T-cell (primary cell): ENCODE measurements at regions not wholly inside any gene's neighbourhood (a gene's known extent, or its start where the extent isn't known, plus 50 kb on each side); places are given as distances from the start of the nearest gene placed in this dataset.

Experiments
- ATAC-seq, 4 experiments: fragments of 200-7000 bp in 3 of 4; fragments of 150-1000 bp in 1 of 4; cut with Tn5 transposase; replicated peaks in 1 of 4; 1 replicate in 3 of 4; 2 replicates in 1 of 4; pipeline ENCODE4 v1.10.0; 2021; ENCODE audit warnings: moderate library complexity in 3 of 4, mild to moderate bottlenecking in 2 of 4, moderate number of reproducible peaks in 1 of 4
- CTCF ChIA-PET, 2 donors: fragments of 300-600 bp; sonication (Branson Sonifier 250); formaldehyde crosslinking; loops; one replicate each; lab custom pipeline; 2022; ENCODE audit warnings: antibody characterized with exemption in 2 of 2; lab: Charles Lee
- POLR2A ChIA-PET, 2 donors: fragments of 300-600 bp; sonication (Branson Sonifier 250); formaldehyde crosslinking; loops; one replicate each; lab custom pipeline; 2022; ENCODE audit warnings: antibody characterized with exemption in 2 of 2; lab: Charles Lee
- DNase-seq, 35 experiments: peaks; one replicate each; pipeline versions ENCODE4 v3.0.0 to v3.0.0-alpha.2; 2013 to 2023
- H3K27ac ChIP-seq: one replicate; pipeline ENCODE4 v1.5.1; 2013; ENCODE audit warnings: low read length
- H3K27me3 ChIP-seq, 2 experiments: replicated peaks in 1 of 2; 1 replicate in 1 of 2; 2 replicates in 1 of 2; pipeline versions ENCODE4 v1.6.1 to v1.7.0; 2013; ENCODE audit warnings: low read length in 1 of 2, mixed read lengths in 1 of 2; ENCODE audit not compliant: control insufficient read depth in 2 of 2, insufficient read depth in 2 of 2; ENCODE audit errors: extremely low read depth in 1 of 2
- H3K36me3 ChIP-seq, 2 donors: 1 replicate in 1 of 2; 2 replicates in 1 of 2; pipeline versions ENCODE4 v1.6.1 to v1.7.0; 2013; ENCODE audit warnings: low read length in 1 of 2; ENCODE audit not compliant: control insufficient read depth in 2 of 2, insufficient read depth in 1 of 2; ENCODE audit errors: extremely low read depth in 1 of 2
- H3K4me1 ChIP-seq, 2 experiments: 1 replicate in 1 of 2; 2 replicates in 1 of 2; pipeline versions ENCODE4 v1.6.1 to v1.7.0; 2013; ENCODE audit warnings: low read length in 2 of 2, mixed read lengths in 1 of 2; ENCODE audit not compliant: insufficient read depth in 2 of 2, control insufficient read depth in 1 of 2; ENCODE audit errors: extremely low read depth in 1 of 2
- H3K4me3 ChIP-seq, 2 donors: 1 replicate in 1 of 2; 2 replicates in 1 of 2; pipeline versions ENCODE4 v1.5.1 to v1.7.0; 2013; ENCODE audit warnings: mild to moderate bottlenecking in 2 of 2, low read length in 1 of 2, moderate library complexity in 1 of 2; ENCODE audit not compliant: control insufficient read depth in 1 of 2; ENCODE audit errors: extremely low read depth in 1 of 2
- H3K9me3 ChIP-seq: 2 replicates; pipeline ENCODE4 v1.7.0; 2013
- H3K27ac Mint-ChIP-seq, 2 donors: one replicate each; pipeline ENCODE4 v1.8.0; 2020 to 2021; ENCODE audit warnings: mild to moderate bottlenecking in 2 of 2, mixed read lengths in 2 of 2
- H3K27me3 Mint-ChIP-seq, 2 donors: one replicate each; pipeline ENCODE4 v1.8.0; 2021 to 2022; ENCODE audit warnings: mixed read lengths in 2 of 2
- H3K36me3 Mint-ChIP-seq: one replicate; pipeline ENCODE4 v1.8.0; 2021; ENCODE audit warnings: mixed read lengths
- H3K4me1 Mint-ChIP-seq, 3 donors: one replicate each; pipeline ENCODE4 v1.8.0; 2020 to 2022; ENCODE audit warnings: mixed read lengths in 3 of 3, mild to moderate bottlenecking in 1 of 3
- H3K4me3 Mint-ChIP-seq, 3 donors: one replicate each; pipeline ENCODE4 v1.8.0; 2020 to 2022; ENCODE audit warnings: mild to moderate bottlenecking in 3 of 3, mixed read lengths in 3 of 3, moderate library complexity in 3 of 3
- H3K9me3 Mint-ChIP-seq, 3 donors: one replicate each; pipeline ENCODE4 v1.8.0; 2020 to 2022; ENCODE audit warnings: mixed read lengths in 3 of 3
- WGBS: methylation state at CpG from one replicate; pipeline ENCODE4 v1.1.5; 2013; ENCODE audit warnings: missing lambda C conversion rate; ENCODE audit not compliant: insufficient coverage; 5-methylcytosine and 5-hydroxymethylcytosine counted together

DNA sequence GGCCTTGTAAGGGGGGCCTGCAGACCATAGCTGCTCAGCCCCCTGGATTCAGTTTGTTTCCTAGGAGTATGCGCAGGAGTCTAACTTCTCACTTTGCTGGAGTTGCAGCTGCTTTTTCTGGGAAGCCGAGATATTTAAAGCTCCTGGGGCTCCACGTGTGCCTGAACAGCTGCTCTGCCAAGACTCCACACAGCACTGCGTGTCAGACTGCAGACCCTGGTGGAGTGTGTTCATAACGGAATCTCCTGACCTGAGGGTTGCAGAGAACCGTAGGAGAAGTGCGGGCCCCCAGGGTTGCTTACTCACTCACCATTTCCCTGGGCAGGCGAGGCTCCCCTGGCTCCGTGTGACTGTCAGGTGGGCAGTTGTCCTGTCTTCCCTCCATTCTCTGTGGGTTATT is 474.3 kb upstream of the TMPRSS15 start:
- H3K36me3 ChIP-seq, result no peaks in the 10 kb centered on the region
- no peak overlapping the region for H3K4me3 ChIP-seq
- H3K27me3 ChIP-seq, result no peaks in the 10 kb centered on the region
- DNase-seq (no peak), ATAC-seq (no peak)
- H3K9me3 Mint-ChIP-seq, result peaks cover 7 to 19% (median 10%) of the 10 kb centered on the region in 3 donors
- no peak overlapping the region for H3K4me3 Mint-ChIP-seq
- no peaks in the 10 kb centered on the region for H3K27me3 Mint-ChIP-seq
- H3K9me3 ChIP-seq, result peaks cover 2% of the 10 kb centered on the region
- no peaks in the 10 kb centered on the region for H3K4me1 Mint-ChIP-seq
- POLR2A ChIA-PET, result no interaction called here
- CTCF ChIA-PET, result no interaction called here
- H3K36me3 Mint-ChIP-seq, result no peaks in the 10 kb centered on the region
- H3K27ac ChIP-seq, result no peak overlapping the region
- no peaks in the 10 kb centered on the region for H3K4me1 ChIP-seq
- H3K27ac Mint-ChIP-seq, result no peak overlapping the region
- WGBS, result 64% methylated on average over 4 of the region's 9 CpGs

DNA sequence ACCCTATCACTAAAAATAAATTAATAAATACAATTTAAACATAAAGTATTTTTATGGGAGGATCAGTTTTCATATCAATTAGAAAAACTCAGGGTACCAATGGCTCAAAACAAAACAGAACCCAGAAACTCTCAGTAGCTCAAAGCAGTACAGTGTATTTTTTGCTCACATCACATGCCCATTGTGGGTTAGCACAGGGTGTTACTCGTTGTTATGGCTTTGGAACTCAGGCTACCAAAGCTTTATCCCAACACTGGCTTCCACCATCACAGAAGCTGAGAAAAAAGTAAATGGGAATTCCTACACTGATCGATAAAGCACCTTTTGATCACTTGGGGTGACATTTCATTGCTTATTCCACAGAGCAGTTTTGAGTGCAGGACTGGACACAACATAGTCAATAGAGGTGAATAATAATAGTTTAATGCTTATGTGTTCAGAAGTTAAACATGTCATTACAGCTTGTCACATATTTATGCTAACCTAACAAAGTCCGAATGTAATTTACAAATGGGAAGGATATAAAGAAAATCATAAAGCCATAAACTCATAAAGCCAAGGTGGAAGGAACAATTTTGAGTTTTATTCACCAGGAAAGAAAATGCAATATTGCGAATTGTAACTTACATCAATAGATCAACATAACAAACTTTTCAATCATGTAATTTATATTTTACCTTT is 484.5 kb upstream of the TMPRSS15 start:
- Histone ChIP-seq H3K27ac (no peak overlapping the region), H3K27me3 (no peaks in the 10 kb centered on the region), H3K4me1 (no peaks in the 10 kb centered on the region), H3K9me3 (no peaks in the 10 kb centered on the region), H3K4me3 (no peak overlapping the region), H3K36me3 (no peaks in the 10 kb centered on the region)
- Mint-ChIP-seq H3K27ac (no peak overlapping the region), H3K4me3 (no peak overlapping the region), H3K9me3 (peaks cover 14 to 22% (median 15%) of the 10 kb centered on the region in 3 donors), H3K27me3 (no peaks in the 10 kb centered on the region), H3K36me3 (no peaks in the 10 kb centered on the region), H3K4me1 (no peaks in the 10 kb centered on the region)
- ATAC-seq (no peak), DNase-seq (no peak)
- ChIA-PET POLR2A (interaction anchor here in 1 of 2 donors (0.5 to 0.7 kb wide), 2 partner anchors 64 to 800 kb away, joined by 3 read pairs; no protein-coding TSS in a partner anchor), CTCF (interaction anchor here in 1 of 2 donors (0.8 kb wide), 1 partner anchor 18 kb away, joined by 3 read pairs; no protein-coding TSS in a partner anchor)
- WGBS, result 67% methylated on average over 1 of the region's 4 CpGs

DNA sequence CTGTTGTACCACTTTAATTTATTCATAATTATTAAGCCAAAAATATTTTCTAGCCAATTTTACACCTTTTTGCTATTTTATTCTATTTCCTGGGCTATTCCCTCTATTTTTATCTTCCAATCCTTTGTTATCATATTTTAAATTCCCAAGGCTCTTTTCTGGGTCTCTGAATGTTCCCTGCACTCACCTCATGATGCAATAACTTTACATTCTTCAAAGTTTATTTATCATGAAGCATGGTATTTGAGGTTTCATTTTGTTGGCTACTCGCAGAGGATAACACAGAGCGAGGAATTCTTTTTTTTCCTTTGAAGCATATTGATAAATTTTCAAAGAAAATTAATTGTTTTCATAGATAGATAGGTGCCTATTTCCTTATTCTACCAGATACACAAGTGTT is 489.8 kb upstream of the TMPRSS15 start:
- Histone ChIP-seq H3K27ac (no peak overlapping the region), H3K4me1 (no peaks in the 10 kb centered on the region), H3K9me3 (no peaks in the 10 kb centered on the region), H3K4me3 (no peak overlapping the region), H3K27me3 (no peaks in the 10 kb centered on the region), H3K36me3 (no peaks in the 10 kb centered on the region)
- no peaks in the 10 kb centered on the region for H3K27me3 Mint-ChIP-seq
- no peak overlapping the region for H3K27ac Mint-ChIP-seq
- ChIA-PET POLR2A (no interaction called here), CTCF (no interaction called here)
- H3K36me3 Mint-ChIP-seq, result no peaks in the 10 kb centered on the region
- H3K9me3 Mint-ChIP-seq, result peaks cover 5 to 18% (median 16%) of the 10 kb centered on the region in 3 donors
- no peak for DNase-seq
- no peak overlapping the region for H3K4me3 Mint-ChIP-seq
- no peaks in the 10 kb centered on the region for H3K4me1 Mint-ChIP-seq
- ATAC-seq, result no peak
- no CpG with 5 or more reads among the region's 2 CpGs for WGBS

- no CpG with 5 or more reads among the region's 1 CpG for WGBS
- Histone ChIP-seq H3K9me3 (no peaks in the 10 kb centered on the region), H3K36me3 (no peaks in the 10 kb centered on the region), H3K4me3 (no peak overlapping the region), H3K4me1 (no peaks in the 10 kb centered on the region), H3K27me3 (no peaks in the 10 kb centered on the region), H3K27ac (no peak overlapping the region)
- no peaks in the 10 kb centered on the region for H3K4me1 Mint-ChIP-seq
- H3K27me3 Mint-ChIP-seq, result no peaks in the 10 kb centered on the region
- no peak overlapping the region for H3K27ac Mint-ChIP-seq
- H3K36me3 Mint-ChIP-seq, result no peaks in the 10 kb centered on the region
- POLR2A ChIA-PET, result no interaction called here
- H3K9me3 Mint-ChIP-seq, result peaks cover 5 to 18% (median 12%) of the 10 kb centered on the region in 3 donors
- CTCF ChIA-PET, result no interaction called here
- DNase-seq (no peak), ATAC-seq (no peak)
- no peak overlapping the region for H3K4me3 Mint-ChIP-seq
Observed at GRCh38 chr21:18894387-18894786, 490.8 kb upstream of the TMPRSS15 start.

DNA sequence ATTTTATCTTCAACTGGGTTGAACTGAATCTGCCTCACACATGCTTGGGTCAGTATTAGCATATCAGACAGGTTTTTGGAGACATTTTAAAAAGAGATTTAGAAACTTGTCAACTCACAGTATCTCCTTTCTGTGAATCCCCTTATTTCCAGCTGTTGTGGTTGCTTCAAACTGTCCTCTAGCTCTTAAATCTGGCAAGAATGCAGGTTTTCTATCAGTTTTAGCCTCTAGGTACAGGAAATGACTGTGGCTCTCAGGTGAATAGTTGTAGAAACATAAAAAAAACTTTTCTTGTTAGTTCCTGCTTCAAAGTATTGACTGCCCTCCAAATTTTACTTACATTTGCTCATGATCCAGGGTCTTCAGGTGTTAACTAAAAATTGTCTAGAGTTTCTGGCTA is 495.7 kb upstream of the TMPRSS15 start:
- Histone ChIP-seq H3K4me1 (no peaks in the 10 kb centered on the region), H3K27ac (no peak overlapping the region), H3K4me3 (no peak overlapping the region), H3K36me3 (no peaks in the 10 kb centered on the region), H3K9me3 (no peaks in the 10 kb centered on the region), H3K27me3 (no peaks in the 10 kb centered on the region)
- H3K27ac Mint-ChIP-seq, result no peak overlapping the region
- peaks cover 5 to 15% (median 10%) of the 10 kb centered on the region in 3 donors for H3K9me3 Mint-ChIP-seq
- H3K36me3 Mint-ChIP-seq, result no peaks in the 10 kb centered on the region
- no peak overlapping the region for H3K4me3 Mint-ChIP-seq
- no peaks in the 10 kb centered on the region for H3K4me1 Mint-ChIP-seq
- POLR2A ChIA-PET, result no interaction called here
- ATAC-seq, result no peak
- no peak for DNase-seq
- no peaks in the 10 kb centered on the region for H3K27me3 Mint-ChIP-seq
- CTCF ChIA-PET, result no interaction called here

DNA sequence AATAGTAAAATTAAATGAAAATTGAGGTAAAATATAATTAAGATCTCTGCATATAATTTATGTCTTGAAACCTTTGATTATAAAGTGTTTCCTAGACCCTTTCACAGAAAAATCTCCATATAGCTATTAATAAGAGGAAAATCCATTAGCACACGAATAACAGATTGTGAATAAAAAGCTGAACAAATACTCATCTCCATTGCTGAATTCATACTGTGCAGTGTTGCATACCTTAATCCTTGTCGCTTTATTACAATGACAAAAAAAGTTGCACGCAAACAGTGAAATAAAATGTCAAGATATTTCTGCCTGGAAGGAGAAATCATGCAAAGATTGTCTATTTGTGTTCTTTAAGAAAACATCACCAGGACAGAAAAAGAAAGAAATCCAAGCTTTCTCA is 499.1 kb upstream of the TMPRSS15 start:
- 100% methylated on average over 2 of the region's 3 CpGs for WGBS
- ChIA-PET POLR2A (no interaction called here), CTCF (no interaction called here)
- Mint-ChIP-seq H3K4me1 (no peaks in the 10 kb centered on the region), H3K27me3 (no peaks in the 10 kb centered on the region), H3K4me3 (no peak overlapping the region), H3K27ac (no peak overlapping the region), H3K36me3 (no peaks in the 10 kb centered on the region), H3K9me3 (peaks cover 0 to 21% (median 11%) of the 10 kb centered on the region in 3 donors)
- no peaks in the 10 kb centered on the region for H3K9me3 ChIP-seq
- no peaks in the 10 kb centered on the region for H3K4me1 ChIP-seq
- DNase-seq (no peak), ATAC-seq (no peak)
- H3K27ac ChIP-seq, result no peak overlapping the region
- no peaks in the 10 kb centered on the region for H3K36me3 ChIP-seq
- no peak overlapping the region for H3K4me3 ChIP-seq
- H3K27me3 ChIP-seq, result no peaks in the 10 kb centered on the region
